H1 (cell line): ENCODE measurements at regions not wholly inside any gene's neighbourhood (a gene's known extent, or its start where the extent isn't known, plus 50 kb on each side); places are given as distances from the start of the nearest gene placed in this dataset.

Experiments used
- CTCF ChIA-PET: fragments of 300-600 bp; sonication (Branson Sonifier 250); formaldehyde crosslinking; loops from one replicate; lab custom pipeline; 2021; ENCODE audit not compliant: partially characterized antibody; lab: Charles Lee
- POLR2A ChIA-PET: fragments of 300-600 bp; sonication (Branson Sonifier 250); formaldehyde crosslinking; loops from one replicate; lab custom pipeline; 2021; ENCODE audit warnings: inconsistent platforms; ENCODE audit not compliant: partially characterized antibody; lab: Charles Lee
- DNase-seq, 2 experiments: peaks; one replicate each; pipeline versions ENCODE4 v3.0.0 to v3.0.0-alpha.2; 2010 to 2022; ENCODE audit warnings: low spot score in 2 of 2, low read depth in 1 of 2, mixed read lengths in 1 of 2
- FAIRE-seq: peaks from 2 replicates; lab custom pipeline; 2011; peaks lifted over from hg19 to GRCh38; lab: Jason Lieb, UNC
- H2AFZ ChIP-seq: 2 replicates; pipeline ENCODE4 v1.8.1; 2012; ENCODE audit warnings: low read length, inconsistent platforms
- H2AK5ac ChIP-seq: 2 replicates; pipeline ENCODE4 v1.6.1; 2013; ENCODE audit warnings: low read depth, low read length
- H2BK120ac ChIP-seq: replicated peaks from 2 replicates; pipeline ENCODE3; 2013; ENCODE audit warnings: low read depth, low read length, inconsistent platforms
- H2BK12ac ChIP-seq: 2 replicates; pipeline ENCODE4 v1.6.1; 2013; ENCODE audit warnings: low read depth, low read length
- H2BK15ac ChIP-seq: 2 replicates; pipeline ENCODE4 v1.6.1; 2013; ENCODE audit warnings: low read length
- H2BK20ac ChIP-seq: 2 replicates; pipeline ENCODE4 v1.6.1; 2013; ENCODE audit warnings: low read length
- H2BK5ac ChIP-seq: 2 replicates; pipeline ENCODE4 v1.6.1; 2013; ENCODE audit warnings: low read depth, low read length
- H3K14ac ChIP-seq: 2 replicates; pipeline ENCODE4 v1.6.1; 2013; ENCODE audit warnings: inconsistent platforms; ENCODE audit not compliant: insufficient read length
- H3K18ac ChIP-seq: 2 replicates; pipeline ENCODE4 v1.6.1; 2013; ENCODE audit warnings: low read length; ENCODE audit errors: extremely low read depth
- H3K23ac ChIP-seq: 2 replicates; pipeline ENCODE4 v1.6.1; 2013; ENCODE audit warnings: inconsistent platforms; ENCODE audit not compliant: insufficient read length
- H3K23me2 ChIP-seq: 2 replicates; pipeline ENCODE4 v1.6.1; 2013; ENCODE audit warnings: low read depth, low read length
- H3K27ac ChIP-seq: 2 replicates; pipeline ENCODE4 v1.6.1; 2011; ENCODE audit warnings: low read depth, low read length, inconsistent platforms
- H3K27me3 ChIP-seq, 4 experiments: replicated peaks in 1 of 4; 1 replicate in 1 of 4; 2 replicates in 3 of 4; pipeline versions ENCODE4 v1.6.1 to v1.8.1; 2011 to 2013; ENCODE audit warnings: low read length in 3 of 4, mild to moderate bottlenecking in 3 of 4, inconsistent platforms in 2 of 4, mixed read lengths in 2 of 4, moderate library complexity in 1 of 4; ENCODE audit not compliant: control insufficient read depth in 3 of 4, insufficient read depth in 3 of 4; ENCODE audit errors: extremely low read depth in 1 of 4
- H3K36me3 ChIP-seq, 4 experiments: 2 replicates each; pipeline versions ENCODE4 v1.6.1 to v1.8.1; 2011 to 2013; ENCODE audit warnings: mild to moderate bottlenecking in 4 of 4, low read length in 3 of 4, moderate library complexity in 2 of 4, control low read depth in 1 of 4, inconsistent platforms in 1 of 4; ENCODE audit not compliant: insufficient read depth in 4 of 4, control insufficient read depth in 2 of 4
- H3K4ac ChIP-seq: replicated peaks from 2 replicates; pipeline ENCODE3; 2013; ENCODE audit warnings: low read length, low read depth, mixed read lengths, inconsistent platforms; ENCODE audit not compliant: insufficient read length
- H3K4me1 ChIP-seq, 4 experiments: replicated peaks in 1 of 4; 1 replicate in 1 of 4; 2 replicates in 3 of 4; pipeline versions ENCODE4 v1.6.1 to v1.8.1; 2011 to 2013; ENCODE audit warnings: low read length in 3 of 4, inconsistent platforms in 2 of 4, mixed read lengths in 1 of 4; ENCODE audit not compliant: insufficient read depth in 4 of 4, control insufficient read depth in 3 of 4
- H3K4me2 ChIP-seq, 2 experiments: 2 replicates each; pipeline versions ENCODE4 v1.6.1 to v1.8.1; 2011 to 2013; ENCODE audit warnings: low read depth in 2 of 2, low read length in 2 of 2, control low read depth in 1 of 2, inconsistent platforms in 1 of 2, mild to moderate bottlenecking in 1 of 2; ENCODE audit not compliant: insufficient read depth in 1 of 2
- H3K4me3 ChIP-seq, 4 experiments: fragments of 200-600, 300-600 bp in 1 of 4; sonication (generic), shearing (Covaris generic), sonication (Bioruptor Twin) in 1 of 4; 2 replicates each; pipeline versions ENCODE4 v1.5.1 to v1.8.1; 2011 to 2016; ENCODE audit warnings: low read length in 4 of 4, low read depth in 3 of 4, control low read depth in 2 of 4, inconsistent platforms in 2 of 4, mild to moderate bottlenecking in 2 of 4, mixed read lengths in 1 of 4, moderate library complexity in 1 of 4; ENCODE audit not compliant: insufficient read depth in 2 of 4; ENCODE audit errors: extremely low read depth in 1 of 4
- H3K56ac ChIP-seq: replicated peaks from 2 replicates; pipeline ENCODE3; 2013; ENCODE audit warnings: low read depth, mild to moderate bottlenecking, mixed read lengths, low read length, inconsistent platforms; ENCODE audit not compliant: insufficient read length
- H3K79me1 ChIP-seq: 2 replicates; pipeline ENCODE4 v1.6.1; 2013; ENCODE audit warnings: low read depth, low read length, control low read depth
- H3K79me2 ChIP-seq, 2 experiments: 2 replicates each; pipeline versions ENCODE4 v1.6.1 to v1.8.1; 2012 to 2013; ENCODE audit warnings: low read length in 2 of 2, mild to moderate bottlenecking in 2 of 2, inconsistent platforms in 1 of 2; ENCODE audit not compliant: insufficient read depth in 2 of 2, control insufficient read depth in 1 of 2
- H3K9ac ChIP-seq, 4 experiments: replicated peaks in 1 of 4; 1 replicate in 1 of 4; 2 replicates in 3 of 4; pipeline versions ENCODE4 v1.6.1 to v1.8.1; 2011 to 2013; ENCODE audit warnings: low read depth in 3 of 4, low read length in 3 of 4, control low read depth in 2 of 4, mild to moderate bottlenecking in 2 of 4, moderate library complexity in 2 of 4, inconsistent platforms in 1 of 4; ENCODE audit errors: extremely low read depth in 1 of 4
- H3K9me3 ChIP-seq, 2 experiments: 2 replicates each; pipeline versions ENCODE4 v1.6.1 to v1.8.1; 2012 to 2013; ENCODE audit warnings: mild to moderate bottlenecking in 2 of 2, moderate library complexity in 2 of 2, control low read depth in 1 of 2, inconsistent platforms in 1 of 2, low read depth in 1 of 2, low read length in 1 of 2, mixed read lengths in 1 of 2; ENCODE audit not compliant: insufficient read depth in 2 of 2
- H4K20me1 ChIP-seq, 2 experiments: replicated peaks in 1 of 2; 2 replicates each; pipeline versions ENCODE3 to v1.8.1; 2011 to 2013; ENCODE audit warnings: inconsistent platforms in 2 of 2, low read length in 2 of 2, mild to moderate bottlenecking in 1 of 2; ENCODE audit not compliant: insufficient read depth in 2 of 2, control insufficient read depth in 1 of 2
- H4K5ac ChIP-seq: 2 replicates; pipeline ENCODE4 v1.6.1; 2013; ENCODE audit warnings: low read length, low read depth, mixed read lengths, inconsistent platforms; ENCODE audit not compliant: insufficient read length
- H4K8ac ChIP-seq: 2 replicates; pipeline ENCODE4 v1.8.0; 2013; ENCODE audit warnings: mild to moderate bottlenecking, moderate library complexity, low read length, inconsistent platforms; ENCODE audit not compliant: insufficient read depth; ENCODE audit errors: extremely low read depth
- H4K91ac ChIP-seq: replicated peaks from 2 replicates; pipeline ENCODE3; 2013; ENCODE audit warnings: low read length, mixed read lengths, inconsistent platforms; ENCODE audit not compliant: insufficient read length
- BRCA1 ChIP-seq: IDR thresholded peaks from 2 replicates; pipeline ENCODE4 v1.6.1; 2012; ENCODE audit warnings: low read depth, low read length, improper control_type of control experiment
- CBX8 ChIP-seq: fragments of 300-800, 300-1000 bp; sonication (generic); IDR thresholded peaks from 2 replicates; pipeline ENCODE4 v1.7.1; 2016; ENCODE audit warnings: low read depth, low read length, borderline replicate concordance
- CREB1 ChIP-seq: IDR thresholded peaks from 2 replicates; pipeline ENCODE4 v1.6.1; 2012; ENCODE audit warnings: inconsistent platforms
- FOSL1 ChIP-seq: IDR thresholded peaks from 2 replicates; pipeline ENCODE4 v1.6.1; 2011; ENCODE audit warnings: mild to moderate bottlenecking, low read depth, low read length, moderate library complexity; ENCODE audit not compliant: insufficient read depth
- HDAC6 ChIP-seq: IDR thresholded peaks from one replicate; pipeline ENCODE4 v1.7.1; 2012; ENCODE audit warnings: low read depth, mild to moderate bottlenecking, inconsistent platforms, low read length, moderate library complexity
- JUND ChIP-seq: IDR thresholded peaks from 2 replicates; pipeline ENCODE4 v1.6.1; 2011; ENCODE audit warnings: mild to moderate bottlenecking, improper control_type of control experiment, low read length
- KDM4A ChIP-seq: IDR thresholded peaks from one replicate; pipeline ENCODE4 v1.7.1; 2012; ENCODE audit warnings: low read depth, mild to moderate bottlenecking, moderate library complexity, low read length, inconsistent platforms; ENCODE audit not compliant: severe bottlenecking
- PHF8 ChIP-seq: fragments of 200-600 bp; sonication (generic); conservative IDR thresholded peaks from 2 replicates; pipeline ENCODE4 v1.7.1; 2012; ENCODE audit warnings: low read depth, mild to moderate bottlenecking, inconsistent platforms, low read length, moderate library complexity
- POU5F1 ChIP-seq: IDR thresholded peaks from 2 replicates; pipeline ENCODE4 v1.6.1; 2011; ENCODE audit warnings: low read depth, mild to moderate bottlenecking, low read length, moderate library complexity
- RXRA ChIP-seq: IDR thresholded peaks from 2 replicates; pipeline ENCODE4 v1.6.1; 2011; ENCODE audit warnings: low read depth, mild to moderate bottlenecking, low read length, moderate library complexity; ENCODE audit not compliant: insufficient read depth
- SP2 ChIP-seq: IDR thresholded peaks from 2 replicates; pipeline ENCODE4 v1.6.1; 2012; ENCODE audit warnings: mild to moderate bottlenecking, low read length, inconsistent platforms
- USF2 ChIP-seq: IDR thresholded peaks from 2 replicates; pipeline ENCODE4 v1.6.1; 2011; ENCODE audit warnings: low read length, improper control_type of control experiment
- WGBS, 2 experiments: shearing (Covaris generic) in 1 of 2; methylation state at CpG; one replicate each; pipeline versions ENCODE4 v1.1.6 to v1.1.7; 2013 to 2015; ENCODE audit warnings: low lambda C conversion rate in 2 of 2, mixed read lengths in 2 of 2, inconsistent platforms in 1 of 2, low coverage in 1 of 2, missing lambda C conversion rate in 1 of 2; ENCODE audit not compliant: insufficient replicate concordance in 2 of 2, insufficient coverage in 1 of 2, insufficient read length in 1 of 2; ENCODE audit errors: extremely low coverage in 1 of 2, missing lambda C conversion rate in 1 of 2; 5-methylcytosine and 5-hydroxymethylcytosine counted together
- TF ChIP-seq, protein P1 (sequence below): IDR thresholded peaks from 2 replicates; pipeline ENCODE4 v1.6.1; 2012; ENCODE audit warnings: inconsistent platforms
- TF ChIP-seq, protein P2 (sequence below): IDR thresholded peaks from 2 replicates; pipeline ENCODE4 v1.6.1; 2011; ENCODE audit warnings: low read depth, mild to moderate bottlenecking, low read length; ENCODE audit not compliant: insufficient read depth

DNA sequence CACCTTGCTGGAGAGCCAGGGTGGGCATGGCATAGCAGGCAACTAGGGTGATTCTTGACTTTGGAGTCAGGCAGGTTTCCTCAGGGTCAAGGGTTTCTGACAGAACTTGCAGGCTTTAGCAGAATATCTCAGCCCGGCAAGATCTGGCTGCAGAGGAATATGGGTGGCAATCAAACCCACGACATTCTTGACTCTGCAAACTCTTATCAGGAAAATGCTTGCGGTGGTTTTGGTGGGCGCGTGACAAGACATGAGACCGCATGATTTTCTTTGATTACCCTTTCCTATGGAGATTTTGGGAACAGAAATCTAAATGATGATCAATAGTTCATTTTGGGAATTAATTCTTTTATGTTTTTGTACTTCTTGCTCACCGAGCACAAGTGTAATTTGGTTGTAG is 449.5 kb downstream of the VRK1 start:
- CTCF ChIA-PET, result interaction anchor here (2.8 kb wide), 1 partner anchor 28 kb away, joined by 12 read pairs; no protein-coding TSS in a partner anchor
- TF ChIP-seq PHF8 (no peak), SP2 (no peak), KDM4A (no peak), JUND (no peak), FOSL1 (no peak), HDAC6 (no peak), CBX8 (no peak), BRCA1 (no peak), POU5F1 (no peak), CREB1 (no peak), USF2 (no peak), RXRA (no peak)
- TF ChIP-seq, protein P1, sequence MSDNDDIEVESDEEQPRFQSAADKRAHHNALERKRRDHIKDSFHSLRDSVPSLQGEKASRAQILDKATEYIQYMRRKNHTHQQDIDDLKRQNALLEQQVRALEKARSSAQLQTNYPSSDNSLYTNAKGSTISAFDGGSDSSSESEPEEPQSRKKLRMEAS, result no peak
- TF ChIP-seq, protein P2, sequence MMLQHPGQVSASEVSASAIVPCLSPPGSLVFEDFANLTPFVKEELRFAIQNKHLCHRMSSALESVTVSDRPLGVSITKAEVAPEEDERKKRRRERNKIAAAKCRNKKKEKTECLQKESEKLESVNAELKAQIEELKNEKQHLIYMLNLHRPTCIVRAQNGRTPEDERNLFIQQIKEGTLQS, result no peak

More for the DNA sequence above, 449.5 kb downstream of the VRK1 start:
- H2BK120ac ChIP-seq, result no peak overlapping the region
- H4K20me1 ChIP-seq, result no peaks in the 10 kb centered on the region
- no peaks in the 10 kb centered on the region for H3K23me2 ChIP-seq
- no peak overlapping the region for H2AFZ ChIP-seq
- no peak overlapping the region for H3K27ac ChIP-seq
- H3K4me3 ChIP-seq, result no peak overlapping the region
- no peak overlapping the region for H3K23ac ChIP-seq
- H2BK20ac ChIP-seq, result no peak overlapping the region
- no peak overlapping the region for H3K56ac ChIP-seq
- no peaks in the 10 kb centered on the region for H3K9me3 ChIP-seq
- no peaks in the 10 kb centered on the region for H3K27me3 ChIP-seq
- no peaks in the 10 kb centered on the region for H3K79me2 ChIP-seq
- no peak overlapping the region for H2BK15ac ChIP-seq
- H3K4me1 ChIP-seq, result peaks cover 0 to 3% (median 0%) of the 10 kb centered on the region in 4 experiments; a peak in 1 of 7 replicates
- H4K8ac ChIP-seq, result no peak overlapping the region
- H3K36me3 ChIP-seq, result no peaks in the 10 kb centered on the region
- H3K4ac ChIP-seq, result no peak overlapping the region
- H2BK5ac ChIP-seq, result no peak overlapping the region
- no peak for DNase-seq
- FAIRE-seq, result no peak
- POLR2A ChIA-PET, result no interaction called here
- H4K5ac ChIP-seq, result no peak overlapping the region
- H3K14ac ChIP-seq, result no peak overlapping the region
- WGBS, 2 experiments, result 96% methylated on average over 7 of the region's 7 CpGs; no CpG with 5 or more reads in 1 of the 2 experiments
- H3K18ac ChIP-seq, result no peak overlapping the region
- no peak overlapping the region for H4K91ac ChIP-seq
- no peaks in the 10 kb centered on the region for H3K79me1 ChIP-seq
- H2AK5ac ChIP-seq, result no peak overlapping the region
- no peak overlapping the region for H3K9ac ChIP-seq
- no peak overlapping the region for H2BK12ac ChIP-seq
- H3K4me2 ChIP-seq, result no peak overlapping the region
